Activated CD8-positive, alpha-beta memory T cell treated with anti-CD3 and anti-CD28 coated beads, Interleukin-2, amount 50 U/mL, for 24 hours (primary cell): ENCODE measurements at regions not wholly inside any gene's neighbourhood (a gene's known extent, or its start where the extent isn't known, plus 50 kb on each side); places are given as distances from the start of the nearest gene placed in this dataset.

Experiments used
- DNase-seq: peaks from one replicate; pipeline ENCODE4 v3.0.0-alpha.2; 2020; ENCODE audit errors: extremely low read depth

GRCh38 chr5:155838394-155838793, 488.6 kb upstream of the SGCD start:
- DNase-seq: no peak

DNA sequence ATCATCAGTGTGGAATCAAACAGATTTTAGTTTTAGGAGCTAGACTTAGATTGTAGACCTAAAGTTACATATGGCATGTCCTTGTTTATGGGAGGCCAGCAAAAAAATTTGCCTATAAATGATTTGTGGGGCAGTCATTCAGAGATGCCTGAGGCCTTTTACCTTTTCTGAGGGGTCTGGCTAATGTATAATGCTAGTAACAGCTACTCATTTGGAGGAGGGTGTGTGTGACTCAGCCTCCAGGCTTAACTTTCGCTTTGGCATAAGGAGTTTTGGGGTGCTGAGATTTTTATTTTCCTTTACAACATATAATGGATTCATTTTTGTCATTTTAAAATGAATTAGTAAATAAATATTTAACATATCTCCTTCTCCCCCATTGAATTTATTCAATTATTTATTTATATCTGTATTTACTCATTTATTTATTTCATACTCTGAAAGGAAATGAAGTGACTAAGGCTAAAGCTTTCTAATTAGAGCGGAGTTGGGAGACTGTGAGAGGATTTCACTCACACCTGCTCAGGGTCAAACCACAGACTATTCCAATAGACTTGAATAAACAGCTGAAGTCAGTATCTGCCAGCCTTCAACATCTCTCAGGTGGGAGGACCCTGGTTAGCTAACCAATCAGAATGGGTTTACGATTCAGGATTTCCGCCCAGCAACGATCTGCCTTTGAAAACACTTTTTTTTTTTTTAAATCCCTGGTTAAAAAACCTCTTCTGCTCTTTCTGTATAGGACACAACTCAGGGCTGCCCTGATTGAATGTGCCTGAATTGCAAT, 487.5 kb upstream of the SGCD start:
- DNase-seq: no peak

DNA sequence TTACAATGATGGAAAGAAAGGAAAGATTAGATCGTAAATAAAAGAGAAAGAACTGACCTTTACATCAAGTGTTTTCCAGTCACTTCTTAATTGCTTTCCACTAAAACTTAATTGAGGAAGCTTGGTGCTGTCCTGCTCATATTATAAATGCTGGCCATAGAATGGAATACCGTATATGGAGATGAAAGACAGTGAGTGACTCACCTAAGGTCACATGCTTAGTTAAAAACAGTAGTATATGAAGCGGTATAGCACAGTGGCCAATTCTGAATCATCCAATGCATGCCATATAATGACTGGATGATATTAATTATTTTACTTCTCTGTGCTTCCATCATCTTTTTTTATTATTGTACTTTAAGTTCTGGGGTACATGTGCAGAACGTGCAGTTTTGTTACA, 482.4 kb upstream of the SGCD start:
- no peak for DNase-seq

DNA sequence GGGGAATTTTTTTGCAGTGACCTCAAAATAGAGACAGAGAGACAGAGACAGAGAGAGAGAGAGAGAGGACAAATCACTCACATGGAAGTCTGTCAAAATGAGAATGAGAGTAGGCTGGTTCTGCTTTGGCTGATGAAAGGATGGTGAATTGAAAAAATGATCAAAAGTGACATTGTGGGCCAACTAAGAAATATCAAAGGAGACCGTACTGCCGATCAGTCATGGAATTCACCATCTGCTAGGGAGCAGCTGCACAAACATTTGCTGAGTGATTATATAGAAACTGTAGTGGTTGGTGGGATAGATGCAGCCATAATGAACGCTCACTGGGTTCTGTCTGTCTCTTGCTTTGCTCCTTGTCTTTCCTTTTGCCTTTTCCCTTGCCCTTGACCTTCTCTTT, 476.6 kb upstream of the SGCD start:
- DNase-seq: no peak

DNA sequence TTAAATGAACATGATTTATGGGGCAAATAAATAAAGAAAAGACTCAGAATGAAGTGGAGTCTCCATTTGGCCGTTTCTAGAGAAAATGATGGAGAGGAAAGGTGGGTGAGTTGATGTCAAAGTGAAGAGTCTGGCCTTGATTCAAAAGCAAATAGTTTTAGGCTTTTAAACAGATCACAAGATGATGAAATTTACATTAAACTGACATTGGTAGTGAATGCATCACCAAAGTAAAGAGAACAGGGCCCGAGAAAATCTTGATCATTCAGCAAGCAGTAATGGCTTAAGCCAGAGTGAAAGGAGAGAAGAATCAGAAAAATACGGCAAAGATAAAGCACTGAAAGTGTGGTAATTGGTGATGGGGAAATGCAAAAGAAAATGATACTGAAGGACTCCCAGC, 460.0 kb upstream of the SGCD start:
- no peak for DNase-seq

GRCh38 chr5:155867522-155868088, 459.4 kb upstream of the SGCD start:
- no peak for DNase-seq

DNA sequence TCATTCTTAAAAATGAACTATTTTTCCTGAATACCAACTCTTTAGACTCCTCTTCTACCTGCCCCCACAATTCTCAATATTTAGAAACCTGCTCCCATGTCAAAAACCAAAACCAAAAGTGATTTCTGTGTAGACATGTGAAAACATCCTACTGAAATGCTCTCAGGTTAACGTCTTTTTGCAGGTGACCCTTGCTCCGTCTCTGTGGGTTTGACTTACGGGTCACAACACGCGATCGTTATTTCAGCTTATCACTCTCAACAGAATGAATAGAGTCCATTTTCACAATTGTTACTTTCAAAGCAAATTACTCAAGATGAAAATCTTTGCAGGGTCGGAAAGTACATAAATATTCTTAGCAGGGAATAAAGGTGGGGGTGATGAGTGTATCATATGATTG, 456.3 kb upstream of the SGCD start:
- no peak for DNase-seq

DNA sequence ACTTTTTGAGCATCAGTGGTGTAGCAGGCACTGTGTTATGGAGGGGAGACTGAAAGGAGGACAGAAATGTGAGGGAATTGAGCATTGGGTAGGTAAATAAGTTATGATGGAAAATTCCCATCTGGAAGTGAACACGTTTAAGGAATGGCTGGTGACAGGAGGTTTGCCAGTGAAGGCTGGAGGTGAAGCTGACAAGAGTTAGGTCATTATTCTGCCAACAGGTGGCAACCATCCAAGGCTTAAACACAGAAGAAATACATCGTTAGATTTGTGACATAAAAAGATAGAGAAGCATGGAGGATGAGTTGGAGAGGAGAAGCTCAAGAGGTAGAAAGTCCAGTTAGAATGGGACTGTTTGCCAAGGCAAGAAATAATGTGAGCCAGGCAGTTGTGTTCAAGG, 455.3 kb upstream of the SGCD start:
- no peak for DNase-seq

- DNase-seq: no peak
These were observed 454.2 kb upstream of the SGCD start for GRCh38 chr5:155872629-155873220.

- DNase-seq: no peak
These were observed 447.9 kb upstream of the SGCD start for GRCh38 chr5:155878991-155879575.

GRCh38 chr5:155884041-155884440, 442.9 kb upstream of the SGCD start:
- no peak for DNase-seq

GRCh38 chr5:155885199-155885598, 441.8 kb upstream of the SGCD start:
- DNase-seq: no peak

GRCh38 chr5:155886311-155887031, 440.5 kb upstream of the SGCD start:
- DNase-seq: no peak

- no peak for DNase-seq
These were observed 431.5 kb upstream of the SGCD start for GRCh38 chr5:155895484-155895883.

- DNase-seq: no peak
These were observed 429.2 kb upstream of the SGCD start for GRCh38 chr5:155897761-155898160.

GRCh38 chr5:155898284-155898683, 428.7 kb upstream of the SGCD start:
- DNase-seq: no peak

- no peak for DNase-seq
These were observed 423.2 kb upstream of the SGCD start for GRCh38 chr5:155903791-155904190.

DNA sequence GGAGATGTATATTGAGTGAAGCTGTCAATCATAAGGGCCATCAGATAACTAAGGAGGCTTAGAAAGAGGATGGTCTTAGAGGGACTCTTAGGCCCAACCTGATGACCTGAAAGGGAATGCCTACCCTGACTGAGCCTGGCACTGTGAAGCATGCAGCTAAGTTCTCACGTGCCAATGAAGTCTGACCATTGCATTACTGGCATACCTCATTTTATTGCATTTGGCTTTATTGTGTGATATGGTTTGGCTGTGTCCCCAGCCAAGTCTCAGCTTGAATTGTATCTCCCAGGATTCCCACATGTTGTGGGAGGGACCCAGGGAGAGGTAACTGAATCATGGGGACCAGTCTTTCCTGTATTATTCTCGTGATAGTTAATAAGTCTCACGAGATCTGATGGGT, 421.6 kb upstream of the SGCD start:
- no peak for DNase-seq

GRCh38 chr5:155906046-155906445, 420.9 kb upstream of the SGCD start:
- no peak for DNase-seq

GRCh38 chr5:155908543-155908942, 418.4 kb upstream of the SGCD start:
- no peak for DNase-seq

- DNase-seq: no peak
These were observed 414.7 kb upstream of the SGCD start for GRCh38 chr5:155912291-155912690.

GRCh38 chr5:155914766-155915165, 412.2 kb upstream of the SGCD start:
- DNase-seq: no peak
